A549 (cell line): ENCODE measurements at regions not wholly inside any gene's neighbourhood (a gene's known extent, or its start where the extent isn't known, plus 50 kb on each side); places are given as distances from the start of the nearest gene placed in this dataset.

ENCODE experiments used
- CHD4 ChIP-seq: fragments of 200-600 bp; sonication (generic); IDR thresholded peaks from 2 replicates; pipeline ENCODE4 v1.6.1; 2016; ENCODE audit warnings: antibody characterized with exemption, mild to moderate bottlenecking, borderline replicate concordance
- CTCF ChIP-seq: fragments of >200 bp; sonication (Bioruptor Twin); formaldehyde crosslinking; IDR thresholded peaks from 3 replicates; pipeline ENCODE4 v1.5.1; 2016
- POLR2A ChIP-seq: IDR thresholded peaks from 2 replicates; pipeline ENCODE4 v1.6.1; 2012; ENCODE audit warnings: mild to moderate bottlenecking, low read length

- TF ChIP-seq CTCF (no peak), POLR2A (no peak), CHD4 (no peak)
Measured at GRCh38 chrY:8081151-8081550, 1169.6 kb upstream of the AMELY start.
